HL-60 (cell line): ENCODE measurements at regions not wholly inside any gene's neighbourhood (a gene's known extent, or its start where the extent isn't known, plus 50 kb on each side); places are given as distances from the start of the nearest gene placed in this dataset.

Source experiments
- CTCF ChIP-seq: IDR thresholded peaks from one replicate; pipeline ENCODE4 v1.5.1; 2011; ENCODE audit warnings: low read length, control low read depth, inconsistent platforms; ENCODE audit not compliant: insufficient read depth
- GABPA ChIP-seq: IDR thresholded peaks from 2 replicates; pipeline ENCODE4 v1.6.1; 2012; ENCODE audit warnings: low read depth
- POLR2AphosphoS5 ChIP-seq: IDR thresholded peaks from 2 replicates; pipeline ENCODE4 v1.6.1; 2012; ENCODE audit warnings: low read depth
- TF ChIP-seq, protein P1 (sequence below): IDR thresholded peaks from 2 replicates; pipeline ENCODE4 v1.6.1; 2012; ENCODE audit warnings: low read depth; ENCODE audit not compliant: insufficient replicate concordance

GRCh38 chr16:79716645-79717332 lies 116.3 kb upstream of the MAF start:
- TF ChIP-seq CTCF (no peak), POLR2AphosphoS5 (no peak), GABPA (no peak)
- TF ChIP-seq, protein P1, sequence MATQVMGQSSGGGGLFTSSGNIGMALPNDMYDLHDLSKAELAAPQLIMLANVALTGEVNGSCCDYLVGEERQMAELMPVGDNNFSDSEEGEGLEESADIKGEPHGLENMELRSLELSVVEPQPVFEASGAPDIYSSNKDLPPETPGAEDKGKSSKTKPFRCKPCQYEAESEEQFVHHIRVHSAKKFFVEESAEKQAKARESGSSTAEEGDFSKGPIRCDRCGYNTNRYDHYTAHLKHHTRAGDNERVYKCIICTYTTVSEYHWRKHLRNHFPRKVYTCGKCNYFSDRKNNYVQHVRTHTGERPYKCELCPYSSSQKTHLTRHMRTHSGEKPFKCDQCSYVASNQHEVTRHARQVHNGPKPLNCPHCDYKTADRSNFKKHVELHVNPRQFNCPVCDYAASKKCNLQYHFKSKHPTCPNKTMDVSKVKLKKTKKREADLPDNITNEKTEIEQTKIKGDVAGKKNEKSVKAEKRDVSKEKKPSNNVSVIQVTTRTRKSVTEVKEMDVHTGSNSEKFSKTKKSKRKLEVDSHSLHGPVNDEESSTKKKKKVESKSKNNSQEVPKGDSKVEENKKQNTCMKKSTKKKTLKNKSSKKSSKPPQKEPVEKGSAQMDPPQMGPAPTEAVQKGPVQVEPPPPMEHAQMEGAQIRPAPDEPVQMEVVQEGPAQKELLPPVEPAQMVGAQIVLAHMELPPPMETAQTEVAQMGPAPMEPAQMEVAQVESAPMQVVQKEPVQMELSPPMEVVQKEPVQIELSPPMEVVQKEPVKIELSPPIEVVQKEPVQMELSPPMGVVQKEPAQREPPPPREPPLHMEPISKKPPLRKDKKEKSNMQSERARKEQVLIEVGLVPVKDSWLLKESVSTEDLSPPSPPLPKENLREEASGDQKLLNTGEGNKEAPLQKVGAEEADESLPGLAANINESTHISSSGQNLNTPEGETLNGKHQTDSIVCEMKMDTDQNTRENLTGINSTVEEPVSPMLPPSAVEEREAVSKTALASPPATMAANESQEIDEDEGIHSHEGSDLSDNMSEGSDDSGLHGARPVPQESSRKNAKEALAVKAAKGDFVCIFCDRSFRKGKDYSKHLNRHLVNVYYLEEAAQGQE = no peak
